ENCODE measurements at regions not wholly inside any gene's neighbourhood (a gene's known extent, or its start where the extent isn't known, plus 50 kb on each side); places are given as distances from the start of the nearest gene placed in this dataset.

GRCh38 chr1:36590771-36591170 is 108.1 kb upstream of the CSF3R start:
- no peak for TF ChIP-seq CTCF (conservative IDR thresholded peaks at IDR 0.05)
- TF ChIP-seq ZFX (IDR thresholded peaks at IDR 0.05): no peak

Measured in C4-2B (cell line).